ENCODE measurements at regions not wholly inside any gene's neighbourhood (a gene's known extent, or its start where the extent isn't known, plus 50 kb on each side); places are given as distances from the start of the nearest gene placed in this dataset.

- no peak for TF ChIP-seq SKIL (CRISPR knock-in tag; IDR thresholded peaks at IDR 0.05; ENCODE audit: borderline replicate concordance)
- TF ChIP-seq EHMT2 (IDR thresholded peaks at IDR 0.05; ENCODE audit: borderline replicate concordance, low read depth, low read length) = no peak
- TF ChIP-seq PRDM4 (CRISPR knock-in tag; IDR thresholded peaks at IDR 0.05; ENCODE audit: borderline replicate concordance) = no peak
- no peak for TF ChIP-seq ZKSCAN8 (CRISPR knock-in tag; IDR thresholded peaks at IDR 0.05; ENCODE audit: borderline replicate concordance)
- TF ChIP-seq PREB (CRISPR knock-in tag; IDR thresholded peaks at IDR 0.05) = no peak
- no peak for TF ChIP-seq GPN1 (CRISPR knock-in tag; IDR thresholded peaks at IDR 0.05; ENCODE audit: borderline replicate concordance)
- TF ChIP-seq PAXIP1 (CRISPR knock-in tag; conservative IDR thresholded peaks at IDR 0.05) = no peak
- TF ChIP-seq ISX (CRISPR knock-in tag; conservative IDR thresholded peaks at IDR 0.05) = no peak
- TF ChIP-seq ZNF281 (CRISPR knock-in tag; IDR thresholded peaks at IDR 0.05; ENCODE audit: borderline replicate concordance) = no peak
- no peak for TF ChIP-seq EP300 (IDR thresholded peaks at IDR 0.05; ENCODE audit: low read depth in 2 of 2, low read length in 2 of 2)
- TF ChIP-seq EP300 (CRISPR knock-in tag; IDR thresholded peaks at IDR 0.05; ENCODE audit: borderline replicate concordance) = no peak
- no peak for TF ChIP-seq ZNF543 (CRISPR knock-in tag; IDR thresholded peaks at IDR 0.05)
- peak; percentile 67; the same call in 1 of the 2 replicates for TF ChIP-seq ADNP (CRISPR knock-in tag; IDR thresholded peaks at IDR 0.05)
- TF ChIP-seq MAZ (IDR thresholded peaks at IDR 0.05; ENCODE audit: borderline replicate concordance, low read depth, low read length) = no peak
- TF ChIP-seq MAZ (CRISPR knock-in tag; IDR thresholded peaks at IDR 0.05; ENCODE audit: low read depth) = peak; percentile 38; the same call in 1 of the 2 replicates
- peak; percentile 83; the same call in 1 of the 2 replicates for TF ChIP-seq HOXA5 (CRISPR knock-in tag; IDR thresholded peaks at IDR 0.05)
Observed at GRCh38 chr6:79777713-79778579, 146.8 kb downstream of the SH3BGRL2 start (continued).

Measured in HepG2 (cell line).